Activated naive CD4-positive, alpha-beta T cell treated with Interleukin-2 at 50 U/mL for 16 hours (primary cell): ENCODE measurements at regions not wholly inside any gene's neighbourhood (a gene's known extent, or its start where the extent isn't known, plus 50 kb on each side); places are given as distances from the start of the nearest gene placed in this dataset.
"Not testable (repeated sequence)": the region's sequence is repeated elsewhere in the genome, so short reads cannot be mapped to it uniquely, and the experiment has no call there.

Experiments used
- DNase-seq: peaks from one replicate; pipeline ENCODE4 v3.0.0-alpha.2; 2020

DNA sequence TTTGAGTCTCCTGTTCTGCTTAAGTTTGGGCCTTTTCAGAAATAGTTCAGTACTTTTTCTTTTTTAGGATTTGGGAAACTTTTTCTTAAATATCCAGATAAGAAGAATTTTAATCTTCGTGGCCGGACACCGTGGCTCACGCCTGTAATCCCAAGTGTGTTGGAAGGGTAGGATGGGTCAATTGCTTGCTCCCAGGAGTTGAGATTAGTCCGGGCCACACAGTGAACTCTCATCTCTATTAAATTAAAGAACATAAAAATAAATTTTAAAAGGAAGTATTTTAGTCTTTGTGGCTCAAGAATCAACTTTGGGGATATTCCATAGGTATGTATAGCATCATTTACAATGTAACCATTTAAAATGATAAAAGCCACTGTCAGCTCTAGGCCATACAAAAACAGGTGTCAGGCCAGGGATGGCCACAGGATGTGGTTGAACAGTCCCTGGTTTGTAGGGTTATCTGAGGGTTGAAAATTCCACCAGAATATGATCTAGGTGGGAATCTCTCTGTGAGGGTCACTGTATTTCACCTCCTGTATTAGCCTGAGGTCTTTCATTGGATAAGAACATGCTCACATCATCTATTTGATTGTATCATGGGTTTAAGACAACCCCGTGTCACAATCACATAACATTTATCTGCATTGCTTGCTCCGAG lies 115.6 kb downstream of the GGTLC2 start:
- no peak for DNase-seq

DNA sequence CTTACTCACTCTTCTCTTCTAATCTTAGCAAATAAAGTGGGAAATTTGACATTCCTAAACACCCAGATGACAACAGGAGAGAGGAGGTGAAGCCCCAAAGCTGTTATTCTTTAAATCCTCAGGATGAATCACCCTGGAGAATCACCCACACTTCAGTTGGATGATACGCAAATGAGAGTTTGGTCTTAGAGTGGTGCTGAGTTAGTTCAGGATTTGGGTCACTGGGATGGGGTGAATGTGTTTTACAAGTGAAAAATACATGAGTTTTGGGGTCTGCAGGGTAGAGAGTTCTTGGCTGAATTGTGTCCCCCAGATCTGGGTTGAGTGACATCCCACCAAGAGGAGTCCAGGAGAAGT lies 117.2 kb downstream of the GGTLC2 start:
- no peak for DNase-seq

DNA sequence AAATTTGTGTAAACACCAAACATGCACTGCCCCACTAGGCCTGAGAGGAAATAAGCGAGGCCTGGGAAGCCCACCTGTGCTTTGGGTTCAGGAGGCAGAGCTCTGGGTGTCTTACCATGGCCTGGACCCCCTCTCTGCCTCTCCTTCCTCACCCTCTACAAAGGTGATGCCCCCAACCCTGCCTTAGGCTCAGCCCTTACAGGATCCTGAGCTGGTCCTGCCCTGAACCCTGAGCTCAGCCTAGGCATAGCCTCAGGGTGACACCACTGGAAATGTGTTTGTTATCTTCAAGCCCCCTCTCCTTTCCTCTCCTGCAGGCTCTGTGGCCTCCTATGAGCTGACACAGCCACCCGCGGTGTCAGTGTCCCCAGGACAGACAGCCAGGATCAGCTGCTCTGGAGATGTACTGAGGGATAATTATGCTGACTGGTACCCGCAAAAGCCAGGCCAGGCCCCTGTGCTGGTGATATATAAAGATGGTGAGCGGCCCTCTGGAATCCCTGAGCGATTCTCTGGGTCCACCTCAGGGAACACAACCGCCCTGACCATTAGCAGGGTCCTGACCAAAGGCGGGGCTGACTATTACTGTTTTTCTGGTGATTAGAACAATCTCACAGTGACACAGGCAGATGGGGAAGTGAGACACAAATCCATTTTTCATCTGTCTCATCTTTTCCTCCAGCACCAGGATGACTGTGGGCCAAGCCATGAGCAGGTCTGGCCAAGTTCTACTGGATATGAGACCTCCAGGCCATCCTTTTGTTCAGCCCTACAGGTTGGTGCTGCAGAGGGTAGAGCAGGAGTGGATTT lies 117.8 kb downstream of the GGTLC2 start:
- DNase-seq = no peak

DNA sequence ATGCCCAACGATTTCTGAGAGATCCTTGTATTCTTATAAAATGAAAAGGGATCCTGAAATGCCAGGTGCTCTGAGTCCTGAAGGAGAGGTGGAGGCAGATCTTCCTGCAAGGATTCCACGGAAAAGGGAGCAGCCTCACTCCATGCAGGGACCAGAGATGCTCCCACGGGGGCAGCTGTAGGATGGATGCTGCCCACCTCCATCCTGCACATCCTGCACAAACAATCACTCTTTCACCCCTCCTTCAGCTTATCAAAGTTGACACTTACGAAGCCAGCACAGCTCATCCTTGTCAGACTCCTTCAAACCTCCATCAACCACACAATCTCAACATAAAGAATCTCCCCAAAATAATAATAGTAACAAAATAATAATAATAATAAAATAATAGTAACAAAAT lies 119.1 kb downstream of the GGTLC2 start:
- DNase-seq = no peak

DNA sequence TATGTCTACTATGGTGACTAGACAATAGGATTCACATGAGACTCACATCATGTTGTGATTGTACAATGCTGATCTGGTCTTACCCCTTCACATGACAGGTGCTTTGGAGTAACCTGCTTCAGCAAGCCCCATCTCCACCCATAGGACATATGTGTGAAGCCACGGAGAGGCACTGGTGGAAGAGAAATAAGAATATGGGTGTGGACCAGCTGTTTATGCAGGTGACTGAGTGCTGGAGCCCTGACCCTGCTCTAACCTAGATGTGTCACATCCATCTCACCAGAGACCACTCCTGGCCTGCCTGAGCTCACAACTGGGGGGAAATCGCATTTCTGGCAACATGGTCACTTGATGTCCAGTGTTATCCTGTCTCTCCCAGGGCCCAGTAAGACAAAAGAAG lies 119.7 kb downstream of the GGTLC2 start:
- DNase-seq = no peak

DNA sequence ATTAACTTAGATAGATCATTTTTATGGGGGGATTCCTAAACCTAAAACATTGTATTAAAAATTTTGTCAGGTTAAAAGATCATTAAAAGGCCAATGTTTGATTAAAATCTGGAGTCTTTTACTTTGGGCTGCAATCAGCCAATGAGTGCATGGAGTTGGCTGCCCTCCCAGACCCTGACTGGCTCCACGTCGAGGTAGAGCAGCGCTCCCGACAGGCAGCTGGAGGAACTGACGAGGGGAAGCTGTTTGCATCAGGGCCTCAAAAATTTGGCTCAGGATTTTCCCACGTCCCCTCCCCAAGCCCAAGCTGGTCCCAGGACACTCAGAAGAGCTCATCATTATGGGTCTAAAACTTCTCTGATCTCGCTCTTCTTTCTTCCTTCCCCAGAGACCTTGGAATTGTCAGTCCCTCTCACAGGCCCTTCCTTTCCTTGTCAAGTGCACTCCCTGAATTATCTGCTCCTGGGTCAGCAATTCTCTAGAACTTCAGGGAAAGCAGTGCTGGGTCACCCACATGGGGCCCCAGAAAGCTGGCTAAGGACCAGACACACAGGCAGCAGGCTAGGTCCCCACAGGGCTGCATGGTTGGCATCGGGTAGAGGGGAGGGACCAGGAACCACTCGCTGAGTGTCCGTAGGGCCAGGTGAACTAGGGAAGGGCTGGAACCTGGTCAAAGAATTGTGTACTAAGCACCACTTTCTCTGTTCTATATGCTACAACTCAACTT lies 119.6 kb upstream of the IGLL5 start:
- no peak for DNase-seq

DNA sequence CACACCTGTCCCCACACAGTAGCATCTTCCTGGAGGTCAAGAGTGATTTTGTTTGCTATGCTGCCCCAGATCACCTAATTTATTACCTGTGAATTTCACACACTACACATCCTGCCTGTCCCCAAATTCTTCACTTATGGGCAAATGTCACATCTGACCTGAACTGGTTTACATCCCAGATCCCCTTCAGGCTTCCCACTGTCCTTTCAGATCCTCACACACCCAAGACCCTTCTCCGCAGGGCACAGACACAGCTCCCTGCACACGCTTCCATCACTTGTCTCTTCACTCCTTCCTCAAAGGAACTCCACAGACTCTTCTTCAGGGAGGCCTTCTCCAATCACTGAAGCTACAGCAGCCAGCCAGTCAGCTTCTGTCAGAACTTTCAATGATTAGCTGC lies 118.7 kb upstream of the IGLL5 start:
- DNase-seq = no peak

DNA sequence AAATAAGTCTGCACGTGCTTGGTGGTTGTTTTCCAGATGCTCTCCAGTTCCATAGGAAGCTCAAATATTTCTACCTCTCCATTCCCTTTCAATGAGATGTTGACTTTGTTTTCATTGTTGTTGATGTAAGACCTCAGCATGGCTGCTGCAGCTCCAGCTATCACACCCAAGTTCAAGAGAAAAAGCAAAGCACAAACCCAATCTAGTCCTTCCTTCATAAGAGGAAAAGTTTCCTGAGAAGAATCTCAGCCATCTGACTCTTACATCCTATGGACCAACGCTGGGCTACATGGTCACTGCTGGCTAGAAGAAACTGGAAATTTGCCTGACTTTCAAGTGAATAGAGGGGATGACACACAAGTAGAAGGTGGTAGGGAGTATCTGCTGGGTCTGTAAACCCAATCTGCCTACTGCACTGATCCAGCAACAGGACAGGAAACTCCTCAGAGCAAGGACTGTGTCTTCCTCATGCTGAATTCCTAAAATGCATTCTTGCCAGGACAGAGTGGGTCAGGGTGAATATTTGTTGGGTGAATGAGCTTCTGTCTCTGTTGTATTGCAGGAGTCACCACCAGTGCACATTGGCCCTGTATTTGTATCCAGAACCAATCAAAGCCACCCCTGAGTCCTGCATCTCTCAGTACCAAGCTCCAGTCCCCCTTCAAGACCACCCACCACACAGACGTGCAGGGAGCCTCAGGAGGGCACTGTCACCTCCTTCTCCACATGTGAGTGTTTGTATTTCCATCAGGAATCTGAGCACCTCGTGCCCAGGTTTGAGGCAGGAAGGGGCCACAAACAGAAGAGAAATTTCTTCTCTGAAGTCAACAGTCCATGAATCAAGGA lies 118.0 kb upstream of the IGLL5 start:
- DNase-seq = no peak

DNA sequence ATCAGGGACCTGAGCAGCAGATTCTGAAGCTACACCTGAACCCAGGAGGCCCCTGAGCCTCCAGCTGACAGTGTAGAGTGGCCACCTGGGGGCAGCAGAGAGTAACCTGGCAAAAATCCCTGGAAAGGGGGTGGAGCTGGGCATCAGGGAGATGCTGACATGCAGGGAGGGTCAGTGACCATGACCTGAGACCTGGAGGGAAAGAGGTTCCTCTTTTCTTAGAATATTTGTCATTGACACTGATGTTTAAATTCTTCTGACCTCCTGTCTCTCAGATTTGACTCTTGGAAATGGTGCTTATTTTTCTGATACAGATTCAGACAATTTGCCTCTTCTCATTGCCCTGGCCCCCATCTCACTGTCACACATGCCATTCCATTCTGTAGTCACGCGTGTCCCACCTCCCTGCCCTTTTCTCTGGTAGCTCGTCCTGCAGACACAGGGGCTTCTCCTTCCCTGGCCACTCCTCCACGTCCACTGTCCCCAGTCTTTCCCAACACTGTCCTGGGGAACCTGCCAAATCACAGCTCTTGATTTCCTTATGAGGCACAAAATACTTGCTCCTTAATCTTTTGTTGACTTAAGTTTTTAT lies 117.2 kb upstream of the IGLL5 start:
- DNase-seq = peak; percentile 46

DNA sequence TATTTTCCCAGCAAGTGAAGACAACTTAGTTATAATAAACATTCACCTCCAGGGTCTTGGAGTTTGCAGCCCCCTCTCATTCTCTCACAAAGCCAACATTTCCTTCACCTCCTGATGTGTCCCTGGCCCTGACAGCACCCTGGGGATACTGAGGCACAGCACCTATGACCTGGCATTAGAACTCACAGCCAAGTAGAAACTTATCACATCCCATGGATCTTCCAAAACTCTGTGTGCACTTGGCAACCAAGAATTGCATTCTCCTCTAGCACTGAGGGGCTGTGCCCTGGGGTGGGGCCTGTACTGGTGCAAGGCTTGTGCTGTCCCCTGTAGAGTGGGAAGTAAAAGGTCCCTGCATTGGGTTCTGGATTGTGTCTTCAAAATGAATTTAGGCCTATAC lies 116.7 kb upstream of the IGLL5 start:
- no peak for DNase-seq

DNA sequence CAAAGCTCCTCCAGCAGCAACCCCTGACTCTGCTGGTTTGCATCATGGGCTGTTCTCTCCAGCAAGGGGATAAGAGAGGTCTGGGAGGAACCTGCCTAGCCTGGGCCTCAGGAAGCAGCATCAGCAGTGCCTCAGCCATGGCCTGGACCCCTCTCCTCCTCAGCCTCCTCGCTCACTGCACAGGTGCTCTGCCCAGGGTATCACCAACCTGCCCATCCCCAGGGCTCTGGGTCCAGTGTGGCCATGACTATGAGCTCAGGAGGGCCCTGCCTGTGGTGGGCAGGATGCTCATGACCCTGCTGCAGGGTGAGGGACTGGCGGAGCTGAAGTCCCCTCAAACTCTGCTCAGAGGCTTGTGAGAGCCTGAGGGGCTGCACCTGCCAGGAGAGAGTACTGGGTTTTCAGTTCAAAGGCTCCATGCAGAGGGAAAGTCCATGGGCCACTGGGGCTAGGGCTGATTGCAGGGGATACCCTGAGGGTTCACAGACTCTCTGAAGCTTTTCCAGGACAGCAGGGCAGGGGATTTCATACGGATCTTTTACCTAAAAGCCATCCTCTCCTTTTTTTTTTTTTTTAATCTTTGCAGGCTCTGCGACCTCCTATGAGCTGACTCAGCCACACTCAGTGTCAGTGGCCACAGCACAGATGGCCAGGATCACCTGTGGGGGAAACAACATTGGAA lies 115.8 kb upstream of the IGLL5 start:
- no peak for DNase-seq

DNA sequence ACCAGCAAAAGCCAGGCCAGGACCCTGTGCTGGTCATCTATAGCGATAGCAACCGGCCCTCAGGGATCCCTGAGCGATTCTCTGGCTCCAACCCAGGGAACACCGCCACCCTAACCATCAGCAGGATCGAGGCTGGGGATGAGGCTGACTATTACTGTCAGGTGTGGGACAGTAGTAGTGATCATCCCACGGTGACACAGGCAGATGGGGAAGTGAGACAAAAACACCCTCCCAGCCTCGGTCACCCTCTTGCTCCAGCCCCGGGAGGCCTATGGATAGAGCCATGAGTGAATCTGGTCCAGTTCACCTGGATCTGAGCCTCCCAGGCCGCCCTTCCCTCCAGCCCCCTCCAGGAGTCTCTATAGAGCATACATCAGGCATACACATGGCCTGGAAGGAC lies 115.2 kb upstream of the IGLL5 start:
- DNase-seq = no peak

DNA sequence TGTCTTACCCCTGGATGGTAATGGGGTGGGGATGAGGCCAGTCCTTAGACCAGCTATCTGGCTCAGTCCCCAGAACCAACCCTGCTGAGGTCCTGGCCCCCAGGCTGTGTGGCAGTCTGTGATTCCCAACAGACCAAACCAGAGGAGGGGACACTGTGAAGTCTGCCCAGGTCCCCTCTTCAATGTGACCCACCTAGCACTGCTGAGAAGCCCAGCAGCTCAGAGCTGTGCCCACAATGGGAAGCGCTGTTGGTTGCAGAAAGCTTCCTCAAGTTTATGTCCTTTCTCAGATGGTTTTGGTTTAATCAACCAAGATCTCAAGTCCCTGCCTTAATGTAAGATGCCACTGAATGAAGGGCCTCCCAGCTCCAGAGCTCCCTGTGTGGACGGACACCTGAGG lies 114.7 kb upstream of the IGLL5 start:
- no peak for DNase-seq

DNA sequence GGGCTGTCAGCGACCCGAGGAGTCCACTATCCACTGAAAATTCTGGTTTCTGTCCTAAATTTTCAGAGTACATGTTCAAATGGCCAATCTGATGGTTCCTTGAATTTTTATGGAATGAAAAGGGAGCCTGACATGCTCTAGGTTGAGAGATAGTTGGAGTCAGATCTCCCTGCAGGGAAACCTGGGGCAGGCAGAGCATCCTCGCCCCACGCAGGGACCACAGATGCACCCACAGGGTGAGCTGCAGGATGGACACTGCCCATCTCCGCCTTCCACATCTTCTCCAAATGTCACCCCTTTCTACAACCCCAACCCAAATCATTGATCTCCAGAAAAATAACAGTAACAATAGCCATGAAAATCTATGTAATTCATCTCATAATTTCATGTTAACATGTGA lies 114.2 kb upstream of the IGLL5 start:
- DNase-seq = no peak

DNA sequence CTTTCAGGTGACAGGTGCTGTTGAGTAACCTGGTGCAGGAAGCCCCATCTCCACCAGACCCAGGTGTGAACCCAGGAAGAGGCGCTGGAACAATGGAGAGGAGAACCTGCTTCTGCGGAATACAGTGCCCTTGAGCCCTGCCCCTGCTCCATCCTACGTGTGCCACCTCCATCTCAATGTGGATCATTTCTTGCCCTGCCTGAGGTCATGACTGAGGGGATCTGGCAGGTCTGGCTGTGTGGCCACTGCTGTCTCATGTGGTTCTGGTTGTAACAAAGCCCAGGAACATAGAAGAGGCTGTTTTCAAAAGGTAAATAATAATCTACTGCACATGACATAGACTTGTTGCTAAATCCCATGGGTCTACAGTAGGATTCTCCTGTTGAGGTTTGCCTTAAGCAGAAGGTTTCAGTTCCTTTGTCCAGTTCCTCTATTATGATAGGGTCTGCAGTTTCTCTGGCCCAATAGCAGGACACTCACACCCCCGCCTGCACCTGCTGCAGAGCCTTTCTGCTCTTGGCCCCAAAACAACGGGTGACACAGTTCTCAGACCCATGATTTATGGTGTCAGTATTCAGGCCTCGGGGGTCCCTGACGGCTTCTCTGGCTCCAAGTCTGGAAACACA lies 113.5 kb upstream of the IGLL5 start:
- DNase-seq = no peak

DNA sequence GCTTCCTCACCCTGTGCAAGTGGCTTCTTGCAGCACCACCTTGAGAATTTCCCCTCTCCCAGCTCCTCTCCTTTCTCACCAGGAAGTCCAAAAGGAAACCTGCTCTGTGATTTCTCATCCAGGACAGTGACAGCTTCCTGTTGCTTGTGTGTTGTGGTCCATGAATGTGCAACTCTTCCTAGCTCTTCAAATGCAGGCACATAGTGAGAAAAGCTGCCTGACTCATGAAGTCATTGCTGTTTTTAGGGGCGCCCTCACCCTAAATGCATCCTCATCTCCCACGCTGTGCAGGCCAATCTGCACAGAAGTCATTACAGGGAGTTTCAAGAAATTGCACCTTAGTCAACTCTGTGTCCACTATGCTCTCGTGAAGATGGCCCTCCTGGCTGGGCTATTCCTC lies 112.9 kb upstream of the IGLL5 start:
- DNase-seq = not testable (repeated sequence)

DNA sequence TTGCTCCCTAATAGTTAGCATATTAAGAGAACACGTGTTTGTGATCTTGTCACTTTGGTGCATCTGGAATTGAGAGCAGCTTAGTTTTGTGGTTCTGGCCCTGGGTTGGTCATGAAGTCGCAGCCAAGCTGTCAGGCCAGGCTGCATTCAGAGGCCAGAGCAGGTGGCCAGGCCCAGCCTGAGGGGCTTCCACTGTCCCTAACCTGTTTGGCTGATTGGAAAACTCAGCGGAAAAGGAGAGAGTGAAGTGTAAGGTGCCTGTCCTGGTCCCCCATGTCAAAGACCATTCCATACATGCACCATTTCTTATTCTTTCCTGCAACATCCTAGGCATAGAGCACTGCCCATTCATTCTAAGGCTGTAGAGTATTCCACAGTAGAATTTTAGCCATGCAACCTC lies 111.5 kb upstream of the IGLL5 start:
- DNase-seq = no peak

DNA sequence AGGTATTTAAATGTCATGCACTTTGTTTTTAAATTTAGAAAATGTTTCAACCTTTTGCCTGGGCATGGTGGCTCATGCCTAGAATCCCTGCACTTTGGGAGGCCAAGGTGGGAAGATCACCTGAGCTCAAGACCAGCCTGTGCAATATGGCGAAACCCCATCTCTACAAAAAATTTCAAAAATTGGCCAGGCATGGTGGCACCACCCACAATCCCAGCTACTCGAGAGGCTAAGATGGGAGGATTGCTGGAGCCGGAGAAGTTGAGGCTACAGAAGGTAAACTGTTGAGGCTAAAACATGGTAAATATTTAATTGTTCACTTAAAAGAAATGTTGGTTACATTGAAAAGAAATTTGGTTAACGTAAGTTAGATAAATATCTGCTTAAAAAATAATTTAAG lies 108.4 kb upstream of the IGLL5 start:
- no peak for DNase-seq

DNA sequence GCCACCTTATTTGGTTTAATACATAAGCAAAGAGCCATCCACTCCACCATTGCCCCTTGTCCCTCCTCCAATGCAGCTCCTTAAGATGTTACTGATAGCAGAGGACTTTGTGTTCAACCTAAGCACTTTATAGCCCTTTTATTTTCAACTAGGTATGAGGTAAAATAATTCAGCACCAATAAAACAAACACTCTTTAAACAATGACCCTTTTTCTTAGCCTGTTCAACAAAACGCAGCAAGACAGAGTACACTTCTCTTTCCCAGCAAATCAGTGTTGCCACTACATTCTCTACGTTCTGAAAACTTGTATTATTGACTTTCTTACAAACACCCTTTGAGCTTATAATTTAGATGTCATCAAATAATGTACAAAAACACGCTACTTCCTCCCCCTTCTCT lies 104.0 kb upstream of the IGLL5 start:
- DNase-seq = no peak

DNA sequence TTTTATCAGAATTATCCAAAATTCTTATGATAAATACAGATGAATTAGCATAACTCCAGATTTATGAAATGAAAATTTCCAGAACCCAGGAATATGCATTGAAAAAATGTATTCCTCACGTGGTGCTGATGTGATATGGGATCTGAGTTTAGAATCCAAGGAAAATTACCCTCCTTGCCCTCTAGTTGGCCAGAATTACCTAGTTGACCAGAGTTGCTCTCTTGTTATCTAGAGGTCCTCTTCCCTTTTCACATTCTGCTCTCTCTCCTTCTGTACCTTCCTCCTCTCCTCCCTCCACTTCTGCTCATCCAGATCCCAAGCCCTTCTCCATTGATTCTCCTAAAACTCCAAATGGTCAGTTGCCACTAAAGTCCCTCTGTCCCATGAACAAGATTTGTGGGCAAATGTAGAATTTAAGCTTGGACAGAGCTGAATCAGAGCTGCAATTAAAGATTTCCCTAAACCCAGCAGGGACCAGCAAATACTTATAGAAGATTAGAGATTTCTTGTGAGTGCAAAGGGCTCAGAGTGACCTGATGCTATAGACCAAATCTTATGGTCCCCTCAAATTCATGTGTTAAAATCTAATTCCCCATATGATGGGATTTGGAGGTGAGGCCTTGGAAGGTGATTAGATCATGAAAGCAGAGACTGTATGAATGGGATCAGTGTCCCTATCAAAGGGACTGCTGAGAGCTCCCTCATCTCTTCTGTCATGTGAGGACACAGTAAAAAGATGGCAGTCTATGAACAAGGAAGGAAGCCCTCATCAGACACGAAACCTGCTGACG lies 103.2 kb upstream of the IGLL5 start:
- DNase-seq = no peak
